NCI-H748 treated with DMSO at 0.1 percent for 48 hours (cell line): ENCODE measurements at regions not wholly inside any gene's neighbourhood (a gene's known extent, or its start where the extent isn't known, plus 50 kb on each side); places are given as distances from the start of the nearest gene placed in this dataset.

ENCODE experiments used
- DNase-seq: peaks from one replicate; lab custom pipeline; 2025; lab: John Stamatoyannopoulos, UW

GRCh38 chr21:39022863-39023693 lies 160.2 kb downstream of the PSMG1 start:
- peak; percentile 16 for DNase-seq

- DNase-seq = no peak
Observed at GRCh38 chr21:39022466-39022862, 160.8 kb downstream of the PSMG1 start.

- DNase-seq = no peak
Observed at GRCh38 chr21:39022035-39022434, 161.2 kb downstream of the PSMG1 start.

GRCh38 chr21:39021478-39021832 lies 161.8 kb downstream of the PSMG1 start:
- DNase-seq = no peak

GRCh38 chr21:39020751-39021477 lies 162.3 kb downstream of the PSMG1 start:
- DNase-seq = no peak

- no peak for DNase-seq
Observed at GRCh38 chr21:39018730-39019129, 164.5 kb downstream of the PSMG1 start.

- no peak for DNase-seq
Observed at GRCh38 chr21:39016740-39017315, 166.4 kb downstream of the PSMG1 start.

GRCh38 chr21:39014747-39015146 lies 168.5 kb downstream of the PSMG1 start:
- DNase-seq = no peak

GRCh38 chr21:39012326-39013230 lies 170.7 kb downstream of the PSMG1 start:
- no peak for DNase-seq

GRCh38 chr21:39011911-39012310 lies 171.3 kb downstream of the PSMG1 start:
- no peak for DNase-seq

- no peak for DNase-seq
Observed at GRCh38 chr21:39010629-39011404, 172.4 kb downstream of the PSMG1 start.

- no peak for DNase-seq
Observed at GRCh38 chr21:39009587-39010225, 173.5 kb downstream of the PSMG1 start.

GRCh38 chr21:39007985-39008384 lies 175.3 kb downstream of the PSMG1 start:
- DNase-seq = no peak

GRCh38 chr21:39007532-39007931 lies 175.7 kb downstream of the PSMG1 start:
- no peak for DNase-seq

- no peak for DNase-seq
Observed at GRCh38 chr21:39006571-39007311, 176.5 kb downstream of the PSMG1 start.

- no peak for DNase-seq
Observed at GRCh38 chr21:39005502-39005787, 177.8 kb downstream of the PSMG1 start.

GRCh38 chr21:39004634-39005501 lies 178.4 kb downstream of the PSMG1 start:
- DNase-seq = peak; percentile 2

- peak; percentile 6 for DNase-seq
Observed at GRCh38 chr21:39003982-39004633, 179.1 kb downstream of the PSMG1 start.

GRCh38 chr21:39001341-39001740 lies 181.9 kb downstream of the PSMG1 start:
- no peak for DNase-seq
